NCI-H2227 (cell line): ENCODE measurements at regions not wholly inside any gene's neighbourhood (a gene's known extent, or its start where the extent isn't known, plus 50 kb on each side); places are given as distances from the start of the nearest gene placed in this dataset.

Experiments used
- DNase-seq: peaks from one replicate; lab custom pipeline; 2025; ENCODE audit not compliant: unreplicated experiment; lab: John Stamatoyannopoulos, UW

DNA sequence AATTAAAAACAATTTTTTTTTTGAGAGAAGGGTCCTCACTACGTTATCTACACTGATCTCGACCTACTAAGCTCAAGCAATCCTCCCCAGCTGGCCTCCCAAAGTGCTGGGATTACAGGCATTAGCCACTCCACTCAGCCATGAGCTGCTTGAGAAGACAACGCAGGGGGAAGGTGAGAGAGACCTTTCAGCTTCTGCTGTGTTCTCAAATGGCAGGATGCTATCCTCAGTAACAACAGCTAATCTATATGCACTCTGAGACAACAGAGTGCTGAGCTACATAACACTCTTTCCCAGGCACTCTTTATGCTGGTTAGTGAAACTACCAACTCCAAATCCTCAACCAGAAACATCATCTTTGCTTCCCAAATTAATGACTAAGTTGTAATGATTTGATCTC lies 526.1 kb downstream of the CCER1 start:
- DNase-seq: no peak

DNA sequence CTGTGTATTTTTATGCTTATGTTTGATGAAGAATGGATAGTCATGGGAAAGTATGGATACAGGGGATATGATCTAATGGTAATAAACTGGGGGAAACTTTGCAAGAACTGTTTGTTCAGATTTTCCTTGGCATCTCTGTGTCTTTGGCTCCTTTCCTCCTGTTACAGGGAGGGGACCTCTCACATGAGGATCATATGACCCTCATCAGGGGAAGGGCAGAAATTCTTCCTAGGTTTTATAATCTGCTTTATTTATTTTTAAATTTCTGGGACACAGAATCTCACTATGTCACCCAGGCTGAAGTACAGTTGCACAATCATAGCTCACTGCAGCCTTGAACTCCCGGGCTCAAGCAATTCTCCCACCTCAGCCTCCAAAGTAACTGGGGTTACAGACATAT lies 526.5 kb downstream of the CCER1 start:
- DNase-seq: no peak

DNA sequence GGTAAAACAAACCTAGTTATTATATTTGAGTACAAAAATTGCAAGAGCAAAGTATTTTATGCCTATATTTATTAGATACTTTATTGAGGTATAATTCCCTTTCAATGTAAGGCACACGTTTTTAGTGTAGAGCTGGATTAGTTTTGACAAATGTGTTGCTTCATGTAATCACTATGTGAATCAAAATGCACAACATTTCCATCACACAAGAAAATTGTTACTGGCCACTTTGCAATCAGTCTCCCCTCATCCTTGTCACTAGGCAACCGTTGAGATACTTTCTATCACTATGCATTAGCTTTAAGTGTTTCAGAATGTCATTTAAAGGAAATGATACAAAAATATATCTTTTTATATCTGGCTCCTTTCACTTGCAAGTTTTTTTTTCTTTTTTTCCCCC lies 531.0 kb downstream of the CCER1 start:
- no peak for DNase-seq

DNA sequence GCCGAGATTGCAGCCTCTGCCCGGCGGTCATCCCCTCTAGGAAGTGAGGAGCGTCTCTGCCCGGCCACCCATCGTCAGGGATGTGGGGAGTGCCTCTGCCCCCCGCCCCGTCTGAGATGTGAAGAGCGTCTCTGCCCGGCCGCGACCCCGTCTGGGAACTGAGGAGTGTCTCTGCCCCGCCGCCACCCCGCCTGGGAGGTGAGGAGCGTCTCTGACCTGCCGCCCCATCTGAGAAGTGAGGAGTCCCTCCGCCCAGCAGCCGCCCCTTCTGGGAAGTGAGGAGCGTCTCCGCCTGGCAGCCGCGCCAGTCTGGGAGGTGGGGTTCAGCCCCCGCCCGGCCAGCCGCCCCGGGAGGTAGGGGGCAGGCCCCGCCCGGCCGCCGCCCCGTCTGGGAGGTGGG lies 544.0 kb downstream of the CCER1 start:
- DNase-seq: peak; percentile 29

DNA sequence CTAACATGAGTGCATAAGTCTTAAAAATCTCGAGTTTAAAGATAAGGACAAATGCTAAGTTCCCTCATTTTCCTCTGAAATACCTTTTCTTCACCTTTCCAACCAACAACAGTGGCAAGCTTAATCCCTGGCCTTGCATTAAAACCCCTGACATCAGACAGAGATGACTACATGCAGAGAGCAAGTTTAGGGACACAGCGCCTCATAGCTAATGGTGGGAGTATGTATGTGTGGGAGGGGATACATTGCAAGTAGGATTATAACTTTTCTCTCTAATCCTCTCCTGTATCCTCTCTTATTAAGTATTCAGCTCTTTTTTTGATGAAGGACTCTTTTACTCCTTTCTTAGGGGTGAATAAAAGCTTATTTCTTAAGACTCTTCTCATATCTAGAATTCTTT lies 547.1 kb downstream of the CCER1 start:
- no peak for DNase-seq

DNA sequence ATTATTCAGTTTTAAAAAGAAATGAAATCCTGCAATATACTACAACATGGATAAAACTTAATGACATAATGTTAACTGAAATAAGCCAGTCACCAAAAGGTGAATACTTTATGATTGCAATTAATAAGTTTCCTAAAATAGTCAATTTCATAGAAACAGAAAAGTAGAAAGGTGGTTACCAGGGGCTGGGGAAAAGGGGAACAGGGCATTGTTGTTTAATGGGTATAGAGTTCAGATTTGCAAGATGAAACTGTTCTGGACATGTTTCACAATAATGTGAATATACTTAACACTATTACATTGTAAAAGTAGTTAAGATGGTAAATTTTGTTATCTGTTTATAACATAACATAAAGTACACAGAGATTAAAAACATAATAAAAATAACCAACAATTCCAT lies 550.9 kb downstream of the CCER1 start:
- no peak for DNase-seq

DNA sequence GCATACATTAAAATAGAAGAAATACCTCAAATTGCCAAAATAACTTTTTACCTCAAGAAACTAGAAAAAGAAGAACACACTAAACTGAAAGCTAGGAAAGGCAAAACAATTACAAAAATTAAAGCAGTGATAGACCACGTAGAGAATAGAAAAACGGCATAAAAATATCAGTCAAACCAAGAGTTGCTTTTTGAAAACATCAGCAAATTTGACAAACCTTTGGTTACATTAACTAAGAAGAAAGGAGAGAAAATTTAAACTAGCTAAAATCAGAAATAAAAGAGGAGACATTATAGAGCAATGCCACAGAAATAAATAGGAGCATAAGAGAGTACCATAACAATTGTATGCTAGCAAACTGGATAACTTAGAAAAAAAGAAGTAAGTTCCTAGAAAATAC lies 553.8 kb downstream of the CCER1 start:
- DNase-seq: no peak

DNA sequence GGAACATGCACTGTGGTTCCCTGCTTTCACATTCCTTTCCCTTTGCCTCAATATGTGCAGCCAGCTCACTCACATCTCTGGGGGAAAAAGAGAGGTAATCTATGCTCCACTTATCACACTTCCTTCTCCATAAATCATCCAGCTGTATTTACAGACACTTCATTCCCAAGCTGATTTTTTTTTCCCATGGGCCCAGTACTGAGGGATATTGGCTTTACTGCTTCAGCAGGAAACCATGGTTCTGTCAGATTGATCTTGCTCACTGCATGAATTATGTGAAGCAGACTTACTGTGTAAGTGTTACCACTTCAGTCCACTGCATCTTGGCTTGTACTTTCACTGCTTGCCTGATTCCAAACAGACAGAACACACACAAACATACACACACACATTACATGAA lies 555.6 kb downstream of the CCER1 start:
- DNase-seq: no peak

DNA sequence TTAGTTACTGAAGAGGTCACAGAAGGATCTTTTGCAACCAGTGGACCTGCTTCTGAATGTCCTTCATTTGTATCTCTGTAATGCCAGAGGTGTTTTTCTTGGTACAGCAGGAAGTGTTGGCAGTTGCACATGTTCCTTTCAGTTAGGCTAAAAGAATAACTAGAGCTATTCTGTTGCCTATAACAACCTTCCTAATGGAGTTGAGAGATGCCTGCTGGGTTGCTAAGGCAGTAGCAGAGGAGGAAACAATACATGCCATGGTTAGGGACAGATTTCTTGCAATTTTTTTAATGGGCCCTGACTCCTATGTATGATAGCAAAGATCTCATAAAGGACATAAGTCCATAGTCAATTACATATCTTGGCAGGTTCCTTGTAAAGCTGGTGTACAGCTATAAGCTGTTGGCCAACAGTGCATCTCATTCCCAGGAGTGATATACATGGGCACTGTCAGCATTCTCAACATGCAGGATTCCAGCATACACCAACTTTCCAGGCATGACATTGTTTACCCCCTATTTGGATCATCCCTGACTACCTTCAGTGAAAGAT lies 556.6 kb downstream of the CCER1 start:
- DNase-seq: no peak

DNA sequence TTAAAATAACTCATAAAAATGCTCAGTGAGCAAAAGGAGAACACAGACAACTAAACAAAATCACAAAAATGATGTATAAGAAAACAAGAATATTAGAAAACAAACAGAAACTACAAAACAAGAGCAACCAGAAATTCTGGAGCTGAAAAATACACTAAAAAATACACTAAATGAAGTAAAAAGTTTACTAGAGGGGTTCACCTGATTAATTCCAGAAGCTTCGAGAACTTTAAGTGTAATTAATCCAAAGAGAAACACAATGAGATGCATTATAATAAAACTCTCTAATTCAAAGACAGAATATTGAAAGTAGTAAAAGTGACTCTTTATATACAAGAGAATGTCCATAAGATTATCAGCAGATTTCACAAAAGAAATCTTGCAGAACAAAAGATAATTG lies 558.4 kb downstream of the CCER1 start:
- no peak for DNase-seq

DNA sequence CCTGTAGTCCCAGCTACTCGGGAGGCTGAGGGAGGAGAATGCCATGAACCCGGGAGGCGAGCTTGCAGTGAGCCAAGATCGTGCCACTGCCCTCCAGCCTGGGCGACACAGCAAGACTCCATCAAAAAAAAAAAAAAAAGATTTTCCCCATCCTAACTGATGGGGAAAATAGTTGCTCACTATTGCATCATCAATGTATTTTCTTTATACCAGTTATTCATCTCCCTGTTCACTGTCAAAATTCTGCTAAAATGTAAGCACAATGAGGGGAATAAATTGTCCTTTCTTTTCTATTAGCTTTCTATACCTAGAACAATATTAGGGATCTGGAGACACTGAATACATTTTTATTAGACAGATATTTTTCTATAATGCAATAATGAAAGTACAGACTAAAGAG lies 561.3 kb downstream of the CCER1 start:
- DNase-seq: no peak

DNA sequence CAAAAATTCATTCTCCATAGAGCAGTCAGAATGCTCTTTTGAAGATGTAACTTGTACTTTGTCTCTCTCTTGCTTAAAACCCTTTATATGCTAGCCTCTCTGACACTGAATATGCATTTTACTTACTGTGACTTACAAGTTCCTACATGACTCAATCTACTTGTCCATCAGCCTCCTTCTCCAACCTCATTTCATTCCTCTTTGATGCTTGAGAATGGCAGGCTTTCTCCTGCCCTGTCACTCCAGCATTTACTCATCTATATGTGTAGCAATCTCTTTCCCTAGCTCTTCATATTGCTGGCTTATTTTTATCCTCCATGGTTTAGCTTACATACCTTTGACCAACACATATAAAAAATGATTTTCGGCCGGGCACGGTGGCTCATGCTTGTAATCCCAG lies 561.9 kb downstream of the CCER1 start:
- DNase-seq: no peak

DNA sequence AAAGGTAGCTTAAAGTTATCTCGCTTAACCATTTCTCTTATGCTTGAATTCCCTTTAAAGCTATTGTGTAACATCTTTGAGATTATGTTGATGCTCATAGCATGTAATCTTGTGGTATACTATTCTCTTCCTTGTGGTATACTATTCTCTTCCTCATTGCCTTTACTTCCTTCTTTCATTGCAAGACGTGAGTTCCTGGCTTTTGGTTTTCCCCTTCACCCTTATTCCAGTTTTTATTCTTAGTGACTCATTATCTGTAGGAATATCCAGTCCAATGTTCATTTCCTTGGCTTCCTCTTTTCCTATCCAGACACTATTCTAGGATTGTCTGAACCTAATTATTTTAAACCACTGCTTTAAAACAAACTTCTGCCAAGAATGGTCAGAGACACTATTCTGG lies 564.0 kb downstream of the CCER1 start:
- DNase-seq: no peak

DNA sequence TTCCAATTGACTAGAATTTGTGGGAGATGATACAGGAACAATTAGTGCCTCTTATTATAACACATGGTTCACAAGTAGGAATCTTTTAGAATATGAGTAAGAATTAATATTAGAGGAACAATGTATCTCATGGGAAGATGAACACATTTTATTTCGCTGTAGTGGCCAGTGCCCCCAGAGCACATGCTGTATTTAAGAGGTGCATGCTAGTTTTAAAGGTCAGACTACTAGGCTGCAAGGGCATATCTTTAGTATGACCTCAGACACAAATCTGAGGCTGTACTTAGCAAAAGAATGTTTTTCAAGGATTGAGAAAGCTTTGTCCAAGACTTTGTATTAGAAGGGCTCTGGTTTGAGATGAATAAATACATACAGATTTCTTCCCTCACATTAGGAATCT lies 586.9 kb downstream of the CCER1 start:
- DNase-seq: no peak

DNA sequence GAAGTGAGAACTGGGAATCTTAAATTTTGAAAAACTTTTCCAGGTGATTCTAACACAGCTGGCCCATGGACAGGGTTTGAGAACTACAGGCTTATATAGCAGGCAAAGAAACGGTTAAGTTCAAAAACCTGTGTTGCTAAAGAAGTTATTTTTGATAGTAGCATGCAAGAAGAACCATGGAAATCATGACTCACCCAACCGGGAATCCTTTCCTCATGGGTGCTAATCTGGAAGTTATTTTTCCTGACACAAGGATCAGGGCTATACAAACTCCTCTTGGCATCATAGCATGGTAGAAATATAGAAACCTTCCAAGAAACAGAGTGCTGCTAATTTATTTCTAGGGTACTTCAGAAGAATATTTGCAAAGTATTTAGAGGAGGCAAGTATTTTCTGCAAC lies 588.7 kb downstream of the CCER1 start:
- DNase-seq: no peak

DNA sequence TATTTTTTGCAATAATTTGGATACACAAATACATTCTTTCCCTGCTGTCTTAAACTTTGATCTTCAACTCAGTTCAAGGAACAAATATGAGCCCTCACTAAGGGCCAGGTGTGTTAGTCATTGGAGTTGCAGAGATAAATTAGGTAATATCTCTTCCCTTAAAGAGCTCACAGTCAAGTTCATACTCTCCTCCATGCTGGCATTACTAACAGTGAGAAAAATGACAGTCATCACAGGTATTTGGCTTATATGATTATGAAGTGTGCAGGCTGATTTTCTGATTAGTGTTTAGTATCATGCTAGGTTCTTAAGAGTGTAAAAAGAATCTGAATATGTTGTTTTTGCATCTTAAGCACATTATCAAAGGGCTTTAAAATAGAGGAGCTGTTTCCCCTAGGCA lies 594.7 kb downstream of the CCER1 start:
- DNase-seq: no peak

DNA sequence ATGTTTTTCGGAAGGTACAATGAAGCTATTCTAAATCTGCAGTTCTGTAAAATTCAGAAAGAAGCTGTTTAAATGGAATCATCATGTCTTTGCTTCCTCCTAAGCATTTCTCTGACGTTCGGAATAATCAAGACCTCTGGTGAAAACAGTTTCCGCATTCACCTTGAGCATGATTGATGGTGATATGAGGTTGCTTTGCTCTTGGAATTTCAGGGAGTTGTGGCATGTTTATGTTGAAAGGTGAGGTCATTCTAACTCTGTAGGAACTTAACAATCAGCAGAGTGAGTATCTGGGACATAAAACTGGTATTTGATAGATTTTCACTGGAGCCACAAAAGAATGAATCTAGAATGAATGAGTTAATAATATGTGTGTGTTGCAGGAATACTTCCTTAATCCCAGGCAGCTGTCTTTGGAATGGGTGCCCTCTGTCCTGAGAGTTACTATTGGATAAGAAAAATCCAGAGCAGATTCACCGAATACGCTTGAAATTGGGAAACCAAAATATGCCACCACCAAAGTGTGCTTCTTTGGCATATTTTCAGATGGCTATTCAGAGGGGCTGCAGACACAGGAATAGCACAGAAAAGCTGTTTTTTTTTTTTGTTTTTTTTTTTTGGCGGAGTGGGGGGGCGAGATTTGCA lies 599.1 kb downstream of the CCER1 start:
- DNase-seq: no peak

DNA sequence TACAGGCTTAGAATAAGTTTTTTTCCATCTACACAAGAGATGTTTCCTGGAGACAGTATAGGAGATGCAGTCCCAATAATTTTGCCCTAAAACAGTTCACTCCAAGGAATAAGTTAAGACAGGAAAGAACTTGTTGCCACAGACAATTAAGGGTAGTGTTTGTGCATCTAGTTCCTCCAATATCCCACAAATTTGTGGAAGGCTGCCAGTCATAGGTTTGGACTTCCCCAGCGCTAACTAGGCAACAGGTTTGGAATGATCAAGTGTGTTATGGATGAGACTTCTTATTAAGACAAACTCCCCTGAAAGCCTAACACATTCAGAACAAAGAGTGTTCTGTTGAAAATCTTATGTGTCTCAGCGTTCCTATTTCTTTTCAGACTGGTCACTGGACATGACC lies 611.0 kb downstream of the CCER1 start:
- no peak for DNase-seq

DNA sequence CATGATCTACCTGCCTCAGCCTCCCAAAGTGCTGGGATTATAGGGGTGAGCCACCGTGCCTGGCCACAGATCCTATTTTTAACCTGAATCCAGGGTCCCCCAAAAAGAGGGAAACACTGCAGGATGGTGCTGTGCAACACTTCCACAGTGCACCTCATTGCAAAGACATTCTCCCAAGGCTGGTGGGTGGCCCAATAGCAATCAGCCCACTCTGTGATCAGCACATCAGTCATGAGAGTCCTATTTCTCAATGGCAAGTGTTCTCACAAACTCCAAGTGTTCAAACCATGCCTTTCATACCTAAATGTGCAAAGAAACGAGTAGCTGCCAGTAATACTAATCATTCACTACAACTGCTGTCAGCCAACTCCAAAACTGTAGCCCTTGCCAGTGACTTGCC lies 612.9 kb downstream of the CCER1 start:
- DNase-seq: no peak

DNA sequence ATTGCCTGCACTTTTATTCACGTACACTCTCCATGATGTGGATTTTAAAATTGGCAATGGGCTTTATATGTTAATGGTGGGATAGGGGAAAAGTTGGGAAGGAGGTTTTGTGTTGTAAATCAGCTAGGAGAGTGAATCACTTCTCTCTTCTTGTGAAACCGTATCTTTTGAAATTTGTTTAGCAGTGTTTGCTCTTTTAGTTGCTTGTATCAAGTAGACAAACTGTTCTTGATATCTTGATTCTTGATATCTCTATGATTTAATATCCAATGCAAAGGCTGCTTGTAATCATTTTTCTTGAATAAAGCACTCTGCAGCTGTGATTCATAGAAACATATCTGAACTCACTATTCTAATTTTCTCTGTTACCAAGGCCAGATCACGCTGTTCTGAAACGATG lies 615.1 kb downstream of the CCER1 start:
- DNase-seq: no peak

DNA sequence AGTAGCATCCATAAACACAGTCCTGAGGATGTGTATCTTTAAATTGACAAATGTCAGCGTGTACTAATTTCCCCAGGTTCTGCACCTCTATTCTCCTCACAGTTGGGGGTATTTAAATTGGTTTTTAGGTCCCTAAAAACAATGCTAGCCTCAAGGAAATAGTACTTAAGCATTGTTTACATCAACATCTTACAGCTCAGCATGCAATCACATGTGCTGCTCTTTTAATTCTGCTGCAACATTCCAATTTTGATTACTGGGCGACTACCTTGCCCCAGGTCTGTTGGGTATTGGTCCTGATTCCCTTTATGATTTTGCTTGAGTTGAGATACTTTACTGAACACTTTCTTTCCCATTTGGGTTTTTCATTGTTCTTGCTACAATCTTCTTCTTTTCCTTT lies 616.6 kb downstream of the CCER1 start:
- DNase-seq: no peak

DNA sequence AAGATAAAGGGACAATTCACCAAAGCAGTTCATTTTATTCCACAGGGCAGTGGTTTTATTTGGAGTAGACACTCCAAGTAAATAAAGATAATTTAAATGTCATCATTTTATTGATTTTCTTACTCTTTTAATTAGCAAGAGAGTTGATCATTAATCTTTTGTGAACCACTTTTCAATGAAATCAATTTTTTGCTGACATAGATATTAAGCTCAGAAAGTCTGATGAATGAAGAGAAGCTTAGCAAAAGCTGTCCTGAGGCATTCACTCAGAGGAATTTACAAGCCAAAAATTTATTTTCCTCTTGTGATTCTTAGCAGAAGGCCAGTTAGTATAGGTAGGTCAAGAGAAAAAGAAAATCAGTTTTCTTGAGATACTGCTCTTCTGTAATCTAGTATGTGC lies 618.0 kb downstream of the CCER1 start:
- no peak for DNase-seq

DNA sequence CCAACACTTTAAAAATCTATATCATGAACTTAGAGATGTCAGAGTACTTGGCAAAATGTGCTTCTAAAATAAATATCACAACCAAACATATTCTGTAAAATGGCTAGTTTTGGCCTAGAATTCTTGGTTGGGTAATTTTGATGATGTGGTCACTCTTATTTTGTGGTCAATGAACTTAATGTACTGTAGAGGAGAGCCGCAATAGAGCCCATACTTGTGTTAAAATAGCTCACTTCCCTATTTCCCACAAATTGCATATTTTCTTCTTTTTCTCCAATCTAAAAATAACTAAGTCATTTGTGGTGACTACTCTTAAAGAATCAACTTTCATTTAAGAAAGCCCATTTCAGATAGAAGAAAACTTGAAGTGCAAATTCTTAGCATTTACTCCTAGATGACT lies 619.4 kb downstream of the CCER1 start:
- no peak for DNase-seq

DNA sequence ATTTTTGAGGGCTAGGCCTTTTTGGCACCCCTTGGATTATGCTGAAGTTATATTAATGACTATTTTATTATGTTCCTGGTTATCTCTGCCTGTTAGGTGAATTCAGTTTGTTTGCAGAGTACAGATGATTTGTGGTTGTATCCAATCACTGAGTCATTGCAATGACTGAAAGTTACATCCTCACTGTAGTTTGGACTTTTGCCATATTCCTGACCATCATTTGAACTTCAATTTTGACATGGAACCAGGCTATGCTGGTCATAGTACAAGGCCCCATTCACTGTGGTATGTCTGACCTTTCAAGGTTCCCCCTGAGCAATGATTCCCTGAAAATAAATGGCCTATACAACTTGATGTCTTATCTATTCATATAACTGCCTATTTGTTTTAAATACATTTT lies 621.0 kb downstream of the CCER1 start:
- no peak for DNase-seq
